ENCODE measurements at regions not wholly inside any gene's neighbourhood (a gene's known extent, or its start where the extent isn't known, plus 50 kb on each side); places are given as distances from the start of the nearest gene placed in this dataset.

GRCh38 chr20:12019715-12020114 is 102.0 kb downstream of the BTBD3 start:
- TF ChIP-seq CTCF (IDR thresholded peaks at IDR 0.05) (no peak), POLR2A (IDR thresholded peaks at IDR 0.05) (no peak)

Measured in lower leg skin (tissue), 3 donors.